ENCODE measurements at regions not wholly inside any gene's neighbourhood (a gene's known extent, or its start where the extent isn't known, plus 50 kb on each side); places are given as distances from the start of the nearest gene placed in this dataset.

- peak; percentile 16 for DNase-seq (ENCODE audit: low read depth)
Measured at GRCh38 chr20:12072221-12072953, 154.7 kb downstream of the BTBD3 start.

GRCh38 chr20:12072954-12073264, 155.2 kb downstream of the BTBD3 start:
- DNase-seq (ENCODE audit: low read depth), result peak; percentile 72

- no peak for DNase-seq (ENCODE audit: low read depth)
Measured at GRCh38 chr20:12074111-12074655, 156.5 kb downstream of the BTBD3 start.

GRCh38 chr20:12076200-12076599, 158.5 kb downstream of the BTBD3 start:
- DNase-seq (ENCODE audit: low read depth), result no peak

GRCh38 chr20:12077875-12078274, 160.2 kb downstream of the BTBD3 start:
- DNase-seq (ENCODE audit: low read depth), result no peak

- no peak for DNase-seq (ENCODE audit: low read depth)
Measured at GRCh38 chr20:12079490-12079889, 161.8 kb downstream of the BTBD3 start.

GRCh38 chr20:12083269-12083668, 165.6 kb downstream of the BTBD3 start:
- DNase-seq (ENCODE audit: low read depth), result no peak

GRCh38 chr20:12084482-12084881, 166.8 kb downstream of the BTBD3 start:
- no peak for DNase-seq (ENCODE audit: low read depth)

- peak; percentile 16 for DNase-seq (ENCODE audit: low read depth)
Measured at GRCh38 chr20:12086359-12086758, 168.7 kb downstream of the BTBD3 start.

- DNase-seq (ENCODE audit: low read depth), result peak; percentile 72
Measured at GRCh38 chr20:12090920-12091319, 173.2 kb downstream of the BTBD3 start.

- DNase-seq (ENCODE audit: low read depth), result peak; percentile 60
Measured at GRCh38 chr20:12093057-12093796, 175.5 kb downstream of the BTBD3 start.

GRCh38 chr20:12093797-12094190, 176.1 kb downstream of the BTBD3 start:
- peak; percentile 75 for DNase-seq (ENCODE audit: low read depth)

GRCh38 chr20:12095180-12095920, 177.7 kb downstream of the BTBD3 start:
- no peak for DNase-seq (ENCODE audit: low read depth)

GRCh38 chr20:12098421-12098820, 180.7 kb downstream of the BTBD3 start:
- DNase-seq (ENCODE audit: low read depth), result no peak

- DNase-seq (ENCODE audit: low read depth), result no peak
Measured at GRCh38 chr20:12108846-12109245, 191.2 kb downstream of the BTBD3 start.

- no peak for DNase-seq (ENCODE audit: low read depth)
Measured at GRCh38 chr20:12110274-12110673, 192.6 kb downstream of the BTBD3 start.

GRCh38 chr20:12110711-12111110, 193.0 kb downstream of the BTBD3 start:
- DNase-seq (ENCODE audit: low read depth), result peak; percentile 52

- DNase-seq (ENCODE audit: low read depth), result no peak
Measured at GRCh38 chr20:12111431-12112088, 193.9 kb downstream of the BTBD3 start.

GRCh38 chr20:12112089-12112474, 194.4 kb downstream of the BTBD3 start:
- DNase-seq (ENCODE audit: low read depth), result no peak

- DNase-seq (ENCODE audit: low read depth), result no peak
Measured at GRCh38 chr20:12112665-12113064, 195.0 kb downstream of the BTBD3 start.

- DNase-seq (ENCODE audit: low read depth), result no peak
Measured at GRCh38 chr20:12113075-12113467, 195.4 kb downstream of the BTBD3 start.

Measured in M059J (cell line).